ENCODE measurements at regions not wholly inside any gene's neighbourhood (a gene's known extent, or its start where the extent isn't known, plus 50 kb on each side); places are given as distances from the start of the nearest gene placed in this dataset.

GRCh38 chr18:56374007-56374655 lies 264.3 kb downstream of the TXNL1 start:
- no peak for DNase-seq

DNA sequence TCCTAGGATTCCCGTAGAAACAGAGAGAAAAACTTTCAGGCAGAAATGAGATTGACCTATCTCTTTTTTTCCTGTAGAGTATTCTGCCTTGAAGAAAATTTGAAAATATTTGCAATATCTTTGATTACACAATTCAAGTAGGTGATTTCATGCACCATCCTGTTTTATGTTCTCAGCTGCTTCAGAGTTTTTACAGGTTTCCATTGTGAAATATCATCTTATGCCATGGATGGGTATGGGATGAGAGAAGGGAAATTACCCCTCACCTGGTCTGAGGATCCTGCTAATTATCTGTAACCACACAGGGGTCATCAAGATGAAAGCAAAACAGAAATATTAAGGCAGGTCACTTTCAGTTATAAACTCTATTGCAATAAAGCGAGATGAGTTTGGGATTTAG lies 264.8 kb downstream of the TXNL1 start:
- no peak for DNase-seq

DNA sequence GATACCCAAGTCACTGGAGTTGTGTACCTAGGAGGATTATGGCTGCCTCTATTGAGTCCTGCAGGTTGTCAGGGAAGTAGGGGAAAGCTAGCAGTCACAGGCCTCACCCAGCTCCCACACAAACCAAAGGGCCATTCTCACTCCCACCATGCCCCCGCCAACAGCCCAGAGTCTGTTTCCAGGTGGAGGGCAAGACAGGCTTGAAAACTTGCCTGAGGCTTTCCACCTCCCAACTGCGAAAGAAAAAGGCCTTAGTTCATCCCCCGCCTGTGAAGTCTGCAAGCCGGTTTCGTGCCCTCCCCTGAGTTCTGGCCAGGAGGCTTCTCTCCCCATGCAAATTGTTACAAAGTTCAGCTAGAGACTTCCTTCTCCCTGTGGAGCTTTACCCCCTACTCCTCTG lies 270.3 kb downstream of the TXNL1 start:
- DNase-seq, result no peak

DNA sequence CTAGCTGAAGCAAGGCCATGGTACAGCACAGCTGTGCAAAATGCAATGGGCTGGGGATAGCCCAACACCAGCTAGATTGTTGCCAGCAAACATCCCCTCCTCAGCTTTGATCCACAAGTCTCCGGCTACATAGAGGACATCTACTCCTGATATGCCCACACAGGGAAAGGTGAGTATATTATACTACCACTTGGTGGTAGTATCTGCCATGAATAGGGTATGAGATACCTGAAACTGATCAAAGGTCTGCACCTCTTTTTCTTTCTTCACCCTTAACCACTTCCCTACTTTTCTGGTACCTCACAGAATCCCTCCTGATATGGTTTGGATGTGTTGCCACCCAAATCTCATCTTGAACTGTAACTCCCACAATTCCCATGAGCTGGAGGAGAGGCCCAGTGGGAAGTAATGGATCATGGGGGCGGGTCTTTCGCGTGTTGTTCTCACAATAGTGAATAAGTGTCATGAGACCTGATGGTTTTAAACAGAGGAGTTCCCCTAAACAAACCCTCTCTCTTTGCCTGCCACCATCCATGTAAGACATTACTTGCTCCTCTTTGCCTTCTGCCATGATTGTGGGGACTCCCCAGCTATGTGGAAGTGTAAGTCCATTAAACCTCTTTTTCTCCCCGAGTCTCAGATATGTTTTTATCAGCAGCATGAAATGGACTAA lies 279.6 kb downstream of the TXNL1 start:
- no peak for DNase-seq

DNA sequence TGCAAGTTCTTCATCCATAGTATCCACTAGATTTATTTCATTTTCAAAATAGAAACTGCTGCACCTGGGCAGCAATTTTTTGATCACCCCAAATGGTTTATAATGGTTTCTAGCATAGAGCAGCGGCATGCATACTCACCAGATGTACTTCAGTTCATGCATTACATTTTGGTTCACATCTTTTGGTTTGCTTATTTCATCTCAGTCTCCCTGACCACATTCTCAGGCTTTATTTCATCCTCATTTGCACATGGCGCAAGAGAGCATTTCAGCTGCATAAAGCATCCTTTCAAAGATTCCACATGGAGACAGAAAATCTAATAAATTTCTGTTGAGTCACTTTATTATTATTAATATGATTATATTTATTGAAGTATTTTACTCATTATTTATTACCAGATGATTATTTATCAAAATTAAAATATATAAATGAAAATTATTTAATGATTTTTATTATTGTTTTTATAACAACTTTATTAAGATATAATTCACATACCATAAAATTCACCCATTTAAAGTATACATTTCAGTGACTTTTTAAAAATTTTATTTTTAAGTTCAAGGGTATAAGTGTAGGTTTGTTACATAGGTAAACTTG lies 284.6 kb downstream of the TXNL1 start:
- DNase-seq, result no peak

DNA sequence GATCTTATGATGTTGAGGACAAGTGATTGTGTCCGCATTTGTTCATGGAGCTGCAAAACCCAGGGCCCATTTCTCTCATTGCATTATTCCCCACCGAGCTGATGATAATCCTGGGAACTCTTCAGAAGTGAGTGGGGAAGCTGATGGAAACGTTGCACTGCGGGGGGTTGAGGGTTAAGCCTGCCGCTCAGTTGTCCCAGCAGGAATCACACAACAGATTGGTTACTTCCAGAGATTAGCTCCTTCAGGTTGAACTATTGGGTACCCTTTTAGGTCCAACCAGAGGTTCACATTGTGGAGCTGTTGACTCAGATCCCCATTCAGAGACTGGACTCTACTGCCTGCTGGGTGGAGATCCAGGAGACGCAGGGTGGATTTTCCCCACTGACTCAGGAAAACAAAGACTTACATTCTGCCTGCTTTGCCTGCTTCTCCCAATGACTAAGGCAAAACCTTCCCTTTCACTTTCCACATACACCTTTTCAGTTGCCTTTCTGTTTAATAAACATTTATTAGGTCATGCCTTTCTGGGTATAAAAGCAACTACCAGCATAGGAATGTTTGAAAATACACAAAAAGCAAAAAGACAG lies 286.4 kb downstream of the TXNL1 start:
- no peak for DNase-seq

DNA sequence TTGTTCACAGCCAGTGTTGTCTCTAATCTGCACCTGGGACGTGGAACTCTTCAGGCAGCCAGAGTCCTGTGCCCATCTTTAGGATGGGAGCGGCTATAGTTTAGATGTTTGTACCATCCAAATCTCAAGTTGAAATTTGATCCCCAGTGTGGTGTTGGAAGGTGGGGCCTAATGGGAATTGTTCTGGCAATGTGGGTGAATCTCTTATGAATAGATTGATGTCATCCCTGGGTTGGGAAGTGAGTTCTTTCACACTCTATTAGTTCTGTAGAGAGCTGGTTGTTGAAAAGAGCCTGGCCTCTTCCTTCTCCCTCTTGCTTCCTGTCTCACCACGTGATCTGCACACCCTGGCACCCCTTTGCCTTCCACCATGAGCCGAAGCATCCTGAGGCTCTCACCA lies 300.9 kb downstream of the TXNL1 start:
- no peak for DNase-seq

DNA sequence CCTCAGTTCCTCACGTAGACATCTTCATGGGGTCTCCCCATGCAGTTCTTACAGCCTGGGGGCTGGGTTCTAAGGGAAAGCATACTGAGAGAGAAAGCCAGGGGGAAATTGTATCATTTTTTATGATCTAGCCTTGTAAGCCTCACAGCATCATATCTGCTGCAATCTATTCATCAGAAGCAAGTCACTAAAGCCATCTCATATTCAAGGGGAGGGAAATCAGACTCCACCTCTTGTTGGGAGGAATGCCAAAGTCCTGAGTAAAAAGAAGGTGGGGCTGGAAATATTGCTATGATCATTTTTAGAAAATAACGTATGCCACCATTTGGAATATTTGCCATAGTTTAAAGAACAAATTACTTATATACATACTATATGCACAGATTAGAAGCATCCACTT lies 304.6 kb downstream of the TXNL1 start:
- no peak for DNase-seq

- DNase-seq, result no peak
Measured at GRCh38 chr18:56333146-56333545, 305.2 kb downstream of the TXNL1 start.

DNA sequence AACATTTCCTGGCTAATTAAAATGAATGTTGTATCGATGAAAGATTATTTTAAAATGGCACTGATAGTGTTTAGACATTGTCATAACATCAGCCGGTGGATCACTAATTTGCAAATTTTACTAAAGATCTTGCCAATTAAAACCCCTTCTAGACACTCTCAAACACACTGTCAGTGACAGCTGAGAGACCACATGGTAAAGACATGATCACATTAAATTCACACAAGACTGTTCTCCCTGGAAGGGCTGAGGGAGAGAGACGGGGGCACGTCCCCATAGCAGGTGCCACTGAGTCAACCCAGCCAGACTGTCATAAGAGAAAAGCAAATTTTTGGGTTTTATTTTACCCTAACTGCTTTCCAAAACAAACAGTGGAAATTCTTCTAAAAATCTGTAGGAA lies 306.0 kb downstream of the TXNL1 start:
- DNase-seq, result no peak

DNA sequence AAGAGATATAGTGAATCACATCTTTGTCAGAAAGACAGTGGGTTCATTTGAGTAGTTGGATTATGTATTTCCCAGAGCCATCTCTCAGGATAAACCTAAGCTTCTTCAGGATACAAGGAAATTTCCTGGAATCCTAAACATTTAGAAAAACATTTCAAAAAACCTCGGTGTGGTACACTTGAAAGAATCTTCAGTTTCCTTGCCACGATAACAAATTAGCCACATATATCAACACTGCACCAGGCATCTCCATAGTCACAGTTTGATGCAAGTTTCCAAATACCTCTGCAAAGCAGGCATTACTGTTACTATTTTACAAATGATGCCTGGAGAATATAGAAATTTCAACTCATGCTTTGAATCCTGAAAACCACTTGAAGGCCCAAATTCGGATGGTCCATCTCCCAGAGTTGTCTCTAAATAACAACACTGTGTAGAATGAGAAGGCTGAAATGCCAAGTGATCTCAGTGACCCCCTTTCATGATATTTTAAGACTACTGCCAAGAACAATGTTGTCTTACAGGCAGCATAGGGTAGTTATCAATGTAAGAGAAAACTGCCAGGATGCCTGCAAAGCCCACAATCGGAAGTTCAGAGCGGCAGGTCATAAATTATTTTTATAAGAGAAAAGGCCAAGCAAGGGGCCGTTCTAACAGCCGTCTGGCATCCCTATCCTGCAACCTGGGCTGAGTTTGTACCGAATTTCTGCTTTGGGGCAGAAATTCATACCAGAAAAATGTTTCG lies 307.9 kb downstream of the TXNL1 start:
- no peak for DNase-seq

- no peak for DNase-seq
Measured at GRCh38 chr18:56329536-56329935, 308.9 kb downstream of the TXNL1 start.

DNA sequence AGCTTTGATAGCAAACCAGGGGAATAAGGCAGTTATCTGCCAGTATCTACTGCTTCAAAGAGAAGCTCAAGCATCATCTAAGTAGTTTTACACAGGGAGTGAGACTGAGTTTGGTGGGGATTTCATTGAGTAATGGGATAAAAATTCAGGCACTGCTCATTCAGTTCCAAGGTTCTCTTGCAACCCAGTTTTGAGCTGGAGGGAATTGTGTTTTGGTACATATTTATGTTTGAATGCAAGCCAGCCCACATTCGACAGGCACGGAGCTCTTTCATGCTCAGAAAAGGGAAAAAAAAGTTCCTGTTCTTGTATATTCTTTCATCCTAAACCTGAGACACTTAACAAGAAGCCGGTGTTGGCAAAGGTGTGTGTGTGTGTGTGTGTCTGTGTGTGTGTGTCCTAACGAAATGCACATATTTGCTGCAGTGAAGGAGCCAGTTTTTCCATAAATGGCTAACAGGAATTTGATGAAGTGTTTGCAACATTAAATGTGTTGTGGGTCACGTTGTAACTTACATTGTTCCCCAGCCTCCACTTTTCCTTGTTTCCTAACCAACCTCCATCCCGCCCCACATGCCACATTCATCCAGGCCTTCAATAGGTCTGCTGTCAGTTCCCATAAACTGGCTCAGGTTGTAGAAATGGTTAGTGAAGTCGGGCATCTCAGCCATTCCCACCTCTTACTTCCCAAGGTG lies 311.1 kb downstream of the TXNL1 start:
- DNase-seq, result no peak

DNA sequence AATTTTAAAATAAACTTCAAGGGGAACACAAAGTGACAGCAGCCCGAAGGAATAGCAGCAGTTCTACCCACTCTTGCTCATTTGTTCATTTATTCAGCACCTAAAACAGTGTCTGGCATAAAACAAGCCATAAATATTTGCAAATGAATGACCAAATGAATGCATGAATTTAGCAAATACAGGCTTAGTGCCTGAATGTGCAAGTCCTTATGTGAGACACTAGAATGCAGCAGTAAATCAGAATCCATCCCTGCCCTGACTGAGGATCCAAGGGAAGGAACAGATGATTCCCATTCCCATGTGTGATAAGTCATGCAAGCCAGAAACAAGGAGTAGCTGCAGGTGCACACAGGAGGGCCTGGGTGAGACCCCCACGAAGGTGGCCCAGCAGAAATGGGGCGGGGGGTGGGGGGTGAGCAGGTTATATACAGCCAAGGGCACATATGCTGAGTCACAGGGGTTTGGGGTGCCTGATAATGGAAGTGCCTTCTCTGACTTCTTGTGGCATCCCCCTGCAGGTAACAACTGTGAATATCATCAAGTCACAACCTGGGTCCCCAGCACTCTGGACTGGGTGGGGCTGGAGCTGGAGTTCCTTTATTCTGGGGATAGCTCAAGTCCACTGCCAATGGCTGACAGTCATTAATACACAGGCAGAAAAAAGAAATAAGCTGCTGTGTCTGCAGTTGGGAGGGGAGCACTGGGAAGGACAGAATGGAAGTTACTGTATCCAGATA lies 311.9 kb downstream of the TXNL1 start:
- DNase-seq, result no peak

- no peak for DNase-seq
Measured at GRCh38 chr18:56323673-56324072, 314.7 kb downstream of the TXNL1 start.

DNA sequence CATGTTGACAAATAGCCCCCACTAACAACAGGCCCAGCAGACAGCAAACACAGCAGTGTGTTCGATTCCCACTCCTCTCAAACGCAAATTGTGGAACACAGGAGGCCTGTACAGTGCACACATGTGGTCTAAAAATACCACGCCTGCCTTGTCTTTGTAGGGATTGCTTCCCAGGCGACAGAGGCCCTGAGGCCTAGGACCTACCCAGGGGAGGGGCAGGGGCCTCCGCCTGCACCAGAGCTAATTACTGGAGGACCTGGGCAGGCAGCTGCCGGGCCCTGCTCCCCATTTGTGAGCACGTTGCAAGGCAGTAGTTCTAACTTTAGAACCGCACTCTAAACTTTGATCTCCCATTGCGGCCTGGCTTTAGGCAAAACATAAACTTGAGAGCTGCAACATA lies 316.0 kb downstream of the TXNL1 start:
- no peak for DNase-seq

GRCh38 chr18:56321470-56321869 lies 316.9 kb downstream of the TXNL1 start:
- DNase-seq, result no peak

GRCh38 chr18:56319953-56320352 lies 318.4 kb downstream of the TXNL1 start:
- no peak for DNase-seq

GRCh38 chr18:56316727-56317126 lies 321.7 kb downstream of the TXNL1 start:
- no peak for DNase-seq

DNA sequence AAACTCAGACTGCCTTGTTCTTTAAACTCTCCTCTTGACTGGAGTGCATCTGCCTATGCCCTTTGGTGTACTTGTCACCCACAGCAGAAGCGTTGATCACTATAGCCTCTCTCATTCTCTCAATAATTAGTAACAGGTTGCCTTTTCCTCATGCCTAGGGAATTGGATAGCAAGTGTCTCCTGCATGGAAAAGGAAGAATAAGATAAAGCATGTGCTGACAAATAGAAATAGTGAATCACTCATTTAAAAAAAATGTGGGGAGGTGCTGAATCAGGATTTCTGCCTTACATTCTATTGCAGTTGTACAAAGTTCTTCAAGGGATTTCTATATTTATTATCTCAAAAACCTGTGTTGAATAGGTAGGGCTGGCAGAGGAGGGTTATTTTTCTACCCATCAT lies 323.0 kb downstream of the TXNL1 start:
- DNase-seq, result no peak

DNA sequence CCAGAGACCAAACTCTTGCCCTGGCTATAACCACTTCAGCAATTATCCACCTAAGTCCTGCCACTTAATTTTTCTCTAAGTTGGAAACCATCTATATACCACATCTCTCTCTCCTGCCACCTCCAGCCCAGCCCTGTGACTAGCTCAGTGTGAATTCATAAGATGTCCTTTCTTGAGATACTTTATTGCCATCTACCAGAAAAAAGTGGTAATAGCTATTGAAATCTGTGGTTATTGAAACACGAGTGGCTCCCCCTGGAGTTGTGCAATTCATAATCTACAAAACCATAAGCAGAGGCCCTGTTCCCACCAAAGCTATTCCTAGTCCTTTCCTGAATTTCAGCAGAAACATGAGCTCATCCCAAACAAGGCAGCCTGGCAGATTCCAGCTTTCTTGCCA lies 324.0 kb downstream of the TXNL1 start:
- DNase-seq, result no peak
